ENCODE measurements at regions not wholly inside any gene's neighbourhood (a gene's known extent, or its start where the extent isn't known, plus 50 kb on each side); places are given as distances from the start of the nearest gene placed in this dataset.

GRCh38 chr9:20012232-20012631, 223.4 kb upstream of the SLC24A2 start:
- WGBS = 100% methylated on average over 3 of the region's 3 CpGs
- intact Hi-C loops (cut with DNase I) = no loop called here
- no peaks in the 10 kb centered on the region for H3K27me3 ChIP-seq (replicated peaks; ENCODE audit: insufficient read depth)

DNA sequence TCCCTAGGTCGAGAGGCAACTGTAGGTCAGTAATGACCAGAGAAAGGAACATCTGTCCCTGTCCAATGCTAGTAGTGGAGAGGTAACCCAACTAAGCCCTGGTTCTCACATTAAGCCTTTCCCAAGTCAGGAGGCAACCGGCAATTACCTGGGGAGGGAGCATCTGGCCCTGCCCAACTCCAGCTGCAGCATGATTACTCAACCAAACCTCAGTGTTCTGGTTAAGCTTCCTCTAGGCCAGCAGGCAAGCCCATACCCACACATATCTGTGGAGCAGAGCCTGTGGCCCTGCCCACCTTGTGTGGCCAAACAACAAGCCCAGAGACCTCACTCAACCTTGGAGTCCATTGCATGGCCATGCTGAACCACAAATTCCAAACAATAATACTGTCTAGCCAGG, 220.8 kb upstream of the SLC24A2 start:
- intact Hi-C loops (cut with DNase I) = no loop called here
- no peaks in the 10 kb centered on the region for H3K9me3 ChIP-seq
- H3K27me3 ChIP-seq (replicated peaks; ENCODE audit: insufficient read depth) = no peaks in the 10 kb centered on the region
- TF ChIP-seq POLR2A (IDR thresholded peaks at IDR 0.05) (no peak), POLR2AphosphoS5 (IDR thresholded peaks at IDR 0.05) (no peak)
- TF ChIP-seq, protein P1, sequence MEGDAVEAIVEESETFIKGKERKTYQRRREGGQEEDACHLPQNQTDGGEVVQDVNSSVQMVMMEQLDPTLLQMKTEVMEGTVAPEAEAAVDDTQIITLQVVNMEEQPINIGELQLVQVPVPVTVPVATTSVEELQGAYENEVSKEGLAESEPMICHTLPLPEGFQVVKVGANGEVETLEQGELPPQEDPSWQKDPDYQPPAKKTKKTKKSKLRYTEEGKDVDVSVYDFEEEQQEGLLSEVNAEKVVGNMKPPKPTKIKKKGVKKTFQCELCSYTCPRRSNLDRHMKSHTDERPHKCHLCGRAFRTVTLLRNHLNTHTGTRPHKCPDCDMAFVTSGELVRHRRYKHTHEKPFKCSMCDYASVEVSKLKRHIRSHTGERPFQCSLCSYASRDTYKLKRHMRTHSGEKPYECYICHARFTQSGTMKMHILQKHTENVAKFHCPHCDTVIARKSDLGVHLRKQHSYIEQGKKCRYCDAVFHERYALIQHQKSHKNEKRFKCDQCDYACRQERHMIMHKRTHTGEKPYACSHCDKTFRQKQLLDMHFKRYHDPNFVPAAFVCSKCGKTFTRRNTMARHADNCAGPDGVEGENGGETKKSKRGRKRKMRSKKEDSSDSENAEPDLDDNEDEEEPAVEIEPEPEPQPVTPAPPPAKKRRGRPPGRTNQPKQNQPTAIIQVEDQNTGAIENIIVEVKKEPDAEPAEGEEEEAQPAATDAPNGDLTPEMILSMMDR (IDR thresholded peaks at IDR 0.05) = no peak
- no peaks in the 10 kb centered on the region for H3K4me1 ChIP-seq (replicated peaks)
- H3K4me3 ChIP-seq = no peak overlapping the region
- H3K27ac ChIP-seq = no peak overlapping the region
- WGBS = 73% methylated on average over 2 of the region's 2 CpGs
- DNase-seq (ENCODE audit: low spot score) = no peak
- H3K36me3 ChIP-seq = no peaks in the 10 kb centered on the region

More at GRCh38 chr9:20012232-20012631, 223.4 kb upstream of the SLC24A2 start:
- Histone ChIP-seq H3K9me3 (no peaks in the 10 kb centered on the region), H3K4me3 (no peak overlapping the region), H3K27ac (no peak overlapping the region), H3K4me1 (replicated peaks) (no peaks in the 10 kb centered on the region), H3K36me3 (no peaks in the 10 kb centered on the region)
- no peak for DNase-seq (ENCODE audit: low spot score)
- TF ChIP-seq, protein P1 (IDR thresholded peaks at IDR 0.05) = no peak
- TF ChIP-seq POLR2AphosphoS5 (IDR thresholded peaks at IDR 0.05) (no peak), POLR2A (IDR thresholded peaks at IDR 0.05) (no peak)

GRCh38 chr9:20002011-20002410, 213.2 kb upstream of the SLC24A2 start:
- Histone ChIP-seq H3K4me3 (no peak overlapping the region), H3K27me3 (replicated peaks; ENCODE audit: insufficient read depth) (no peaks in the 10 kb centered on the region), H3K27ac (no peak overlapping the region), H3K4me1 (replicated peaks) (no peaks in the 10 kb centered on the region), H3K36me3 (no peaks in the 10 kb centered on the region), H3K9me3 (no peaks in the 10 kb centered on the region)
- intact Hi-C loops (cut with DNase I) = no loop called here
- DNase-seq (ENCODE audit: low spot score) = no peak
- 100% methylated on average over 2 of the region's 2 CpGs for WGBS
- TF ChIP-seq POLR2A (IDR thresholded peaks at IDR 0.05) (no peak), POLR2AphosphoS5 (IDR thresholded peaks at IDR 0.05) (no peak)
- TF ChIP-seq, protein P1 (IDR thresholded peaks at IDR 0.05) = no peak

DNA sequence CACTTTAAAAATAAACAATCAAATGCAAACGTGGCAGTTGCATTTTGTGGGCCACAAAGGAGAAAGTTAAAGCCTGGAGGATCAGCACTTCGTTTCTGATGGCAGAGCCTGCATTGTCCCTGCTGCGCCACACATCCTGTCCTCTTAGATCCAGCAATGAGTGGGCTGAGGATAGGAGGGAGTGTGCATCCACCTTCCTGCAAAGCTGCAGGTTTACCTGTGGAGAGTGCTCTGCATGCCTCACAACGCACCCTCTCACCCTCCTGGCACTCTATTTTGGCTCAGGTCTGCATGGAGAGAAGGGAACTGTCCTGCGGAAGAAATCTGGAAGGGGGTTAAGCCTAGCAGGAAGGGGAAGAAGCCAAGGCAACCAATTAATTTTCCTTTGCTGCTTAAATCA, 212.2 kb upstream of the SLC24A2 start:
- TF ChIP-seq, protein P1 (IDR thresholded peaks at IDR 0.05) = no peak
- intact Hi-C loops (cut with DNase I) = no loop called here

GRCh38 chr9:19999491-20000057, 210.7 kb upstream of the SLC24A2 start:
- Histone ChIP-seq H3K4me1 (replicated peaks) (no peaks in the 10 kb centered on the region), H3K27ac (no peak overlapping the region), H3K36me3 (no peaks in the 10 kb centered on the region), H3K9me3 (no peaks in the 10 kb centered on the region), H3K4me3 (no peak overlapping the region), H3K27me3 (replicated peaks; ENCODE audit: insufficient read depth) (no peaks in the 10 kb centered on the region)
- 71% methylated on average over 2 of the region's 2 CpGs for WGBS
- no peak for DNase-seq (ENCODE audit: low spot score)
- intact Hi-C loops (cut with DNase I) = no loop called here
- TF ChIP-seq POLR2AphosphoS5 (IDR thresholded peaks at IDR 0.05) (no peak), POLR2A (IDR thresholded peaks at IDR 0.05) (no peak)
- TF ChIP-seq, protein P1 (IDR thresholded peaks at IDR 0.05) = no peak

More for the DNA sequence above, 212.2 kb upstream of the SLC24A2 start:
- DNase-seq (ENCODE audit: low spot score) = no peak
- Histone ChIP-seq H3K27me3 (replicated peaks; ENCODE audit: insufficient read depth) (no peaks in the 10 kb centered on the region), H3K4me1 (replicated peaks) (no peaks in the 10 kb centered on the region), H3K4me3 (no peak overlapping the region), H3K27ac (no peak overlapping the region), H3K36me3 (no peaks in the 10 kb centered on the region), H3K9me3 (no peaks in the 10 kb centered on the region)
- 70% methylated on average over 5 of the region's 5 CpGs for WGBS

Measured in prostate gland (tissue), 2 donors.